NCI-H2196 treated with DMSO at 0.1 percent for 48 hours (cell line): ENCODE measurements at regions not wholly inside any gene's neighbourhood (a gene's known extent, or its start where the extent isn't known, plus 50 kb on each side); places are given as distances from the start of the nearest gene placed in this dataset.
"Not testable (repeated sequence)": the region's sequence is repeated elsewhere in the genome, so short reads cannot be mapped to it uniquely, and the experiment has no call there.

Experiments
- DNase-seq: peaks from one replicate; lab custom pipeline; 2025; ENCODE audit not compliant: unreplicated experiment; lab: John Stamatoyannopoulos, UW

- DNase-seq = not testable (repeated sequence)
Observed at GRCh38 chr4:3623809-3624329, 91.6 kb upstream of the LRPAP1 start.

GRCh38 chr4:3623106-3623505, 90.9 kb upstream of the LRPAP1 start:
- no peak for DNase-seq

GRCh38 chr4:3620365-3620764, 88.1 kb upstream of the LRPAP1 start:
- not testable (repeated sequence) for DNase-seq

DNA sequence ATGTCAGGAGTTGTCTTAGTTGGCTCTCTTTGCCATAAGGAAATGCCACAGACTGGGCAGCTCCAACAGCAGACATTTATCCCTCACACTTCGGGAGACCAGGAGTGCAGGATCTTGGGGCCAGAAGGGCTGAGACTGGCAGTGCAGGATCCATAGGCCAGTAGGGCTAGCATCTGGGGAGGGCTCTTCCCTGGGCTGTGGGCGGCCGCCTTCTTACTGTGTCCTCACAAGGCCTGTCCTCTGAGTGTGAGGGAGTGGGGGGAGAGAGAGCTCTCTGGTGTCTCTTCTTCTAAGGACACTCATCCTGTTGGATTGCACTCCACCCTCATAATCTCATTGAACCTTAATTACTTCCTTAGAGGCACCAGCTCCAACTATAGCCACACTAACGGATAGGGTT, 87.5 kb upstream of the LRPAP1 start:
- not testable (repeated sequence) for DNase-seq

DNA sequence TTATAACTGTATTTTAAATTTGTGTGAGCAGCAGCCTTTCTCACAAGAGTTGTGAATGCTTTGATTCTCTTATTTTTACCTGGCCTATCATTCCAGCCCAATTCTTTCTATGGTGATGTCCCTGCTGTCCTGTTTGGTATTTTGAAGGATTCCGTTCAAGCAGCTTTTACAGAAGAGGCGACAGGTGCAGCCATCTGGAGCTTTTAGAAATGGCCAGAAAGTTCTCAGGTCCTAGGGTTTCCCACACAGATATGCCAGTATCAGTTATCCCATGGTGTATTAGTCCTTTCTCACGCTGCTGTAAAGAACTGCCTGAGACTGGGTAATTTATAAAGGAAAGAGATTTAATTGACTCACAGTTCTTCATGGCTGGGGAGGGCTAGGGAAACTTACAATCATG, 86.1 kb upstream of the LRPAP1 start:
- not testable (repeated sequence) for DNase-seq

DNA sequence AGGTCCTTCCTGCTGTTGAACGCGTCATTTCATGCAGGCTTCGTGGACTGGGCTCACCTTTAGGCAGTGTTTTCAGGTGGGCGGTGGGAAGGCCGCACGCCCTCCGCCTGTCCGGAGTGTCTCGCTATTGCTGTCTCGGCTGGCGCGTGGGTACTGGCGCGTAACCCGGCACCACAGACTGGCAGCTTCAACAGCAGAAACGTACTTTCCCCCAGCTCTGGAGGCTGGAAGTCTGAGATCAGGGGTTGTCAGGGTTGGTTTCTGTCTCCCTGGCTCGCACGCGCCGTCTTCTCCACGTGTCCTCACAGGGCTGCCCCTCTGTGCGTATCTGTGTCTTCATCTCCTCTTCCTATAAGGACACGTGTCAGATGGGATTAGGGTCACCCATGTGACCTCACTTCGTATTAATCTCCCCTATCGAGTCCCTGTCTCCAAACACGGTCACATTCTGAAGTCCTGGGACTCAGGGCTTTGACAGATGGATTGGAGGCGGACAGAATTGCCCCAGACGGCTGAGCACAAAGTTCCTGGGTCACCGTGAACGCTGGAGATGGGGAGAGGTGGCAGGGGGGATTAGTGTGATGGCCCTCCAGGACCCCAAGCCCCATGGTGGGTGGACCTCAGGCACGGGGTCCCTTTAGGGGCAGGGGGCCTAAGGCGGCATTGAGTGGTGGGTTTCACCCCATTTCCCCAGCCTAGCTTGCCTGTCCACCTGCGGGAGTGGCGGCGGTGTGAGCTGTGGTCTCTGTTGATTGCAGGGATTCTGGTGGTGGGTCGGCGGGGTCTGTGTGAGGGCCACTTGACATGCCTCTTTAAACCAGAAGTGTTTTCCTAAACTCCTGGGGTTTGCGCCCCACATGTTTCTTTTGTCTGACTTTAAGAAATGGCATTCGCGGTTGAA, 83.4 kb upstream of the LRPAP1 start:
- DNase-seq = no peak

DNA sequence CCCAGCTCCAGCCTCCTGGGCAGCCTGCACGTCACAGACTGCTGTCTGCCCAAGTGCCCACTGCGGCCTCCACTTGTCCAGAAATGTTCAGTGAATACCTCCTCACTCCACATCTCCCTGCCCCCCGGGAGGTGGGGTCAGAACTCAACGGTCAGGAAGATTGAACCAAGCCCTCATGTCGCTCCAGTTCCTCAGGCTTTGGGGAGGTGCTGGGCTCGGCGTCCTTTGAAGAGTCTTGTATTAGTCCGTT, 82.4 kb upstream of the LRPAP1 start:
- DNase-seq = no peak

DNA sequence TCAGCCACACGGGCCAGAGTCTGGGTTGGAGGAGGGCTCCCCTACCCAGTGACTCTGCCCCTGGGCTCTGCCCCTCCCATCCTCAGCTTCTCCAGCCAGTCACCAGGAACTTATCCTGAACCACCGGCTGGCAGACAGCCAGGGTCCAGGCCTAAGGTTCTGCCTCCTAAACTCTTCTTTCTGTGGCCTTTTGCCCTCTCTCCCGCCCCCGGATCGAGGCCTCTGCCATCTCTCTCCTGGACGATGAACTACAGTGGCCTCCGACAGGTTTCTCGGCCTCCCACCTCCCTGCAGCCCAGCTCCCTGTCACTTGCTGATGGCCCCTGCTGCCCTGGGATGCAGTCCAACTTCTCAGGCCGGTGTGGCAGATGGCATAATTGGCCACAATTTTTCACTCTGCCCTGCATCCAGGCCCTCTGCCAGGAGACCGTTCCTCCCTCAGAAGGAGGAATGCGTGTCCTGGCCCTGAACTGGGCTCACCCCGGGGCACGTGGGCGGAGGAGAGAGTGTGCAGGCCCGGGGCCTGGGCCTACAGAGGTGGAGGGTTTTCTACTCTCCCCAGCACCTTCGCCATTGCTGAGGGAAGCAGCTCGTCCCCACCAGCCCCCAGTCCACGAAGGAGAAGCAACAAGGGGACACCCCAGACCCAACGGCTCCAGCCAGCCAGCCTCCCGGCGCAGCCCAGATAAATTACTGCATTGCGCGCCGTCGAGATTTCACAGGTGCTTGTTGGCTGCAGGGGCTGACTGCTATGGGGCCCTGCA, 81.9 kb upstream of the LRPAP1 start:
- DNase-seq = peak; percentile 93

GRCh38 chr4:3612934-3613333, 80.7 kb upstream of the LRPAP1 start:
- DNase-seq = no peak

- no peak for DNase-seq
Observed at GRCh38 chr4:3612281-3612680, 80.1 kb upstream of the LRPAP1 start.

- no peak for DNase-seq
Observed at GRCh38 chr4:3611778-3612177, 79.6 kb upstream of the LRPAP1 start.

GRCh38 chr4:3610851-3611250, 78.6 kb upstream of the LRPAP1 start:
- not testable (repeated sequence) for DNase-seq

DNA sequence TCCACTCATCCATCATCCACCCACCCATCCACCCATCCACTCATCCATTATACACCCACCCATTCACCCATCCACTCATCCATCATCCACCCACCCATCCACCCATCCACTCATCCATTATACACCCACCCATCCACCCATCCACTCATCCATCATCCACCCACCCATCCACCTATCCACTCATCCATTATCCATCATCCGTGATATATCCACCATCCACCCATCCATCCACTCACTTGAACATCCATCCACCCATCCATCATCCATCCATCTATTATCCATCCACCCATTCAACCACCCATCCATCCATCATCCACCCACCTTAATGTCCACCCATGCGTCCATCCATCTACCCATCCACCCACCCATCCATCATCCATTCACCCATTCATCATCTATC, 77.7 kb upstream of the LRPAP1 start:
- DNase-seq = not testable (repeated sequence)

GRCh38 chr4:3607690-3608552, 75.7 kb upstream of the LRPAP1 start:
- peak; percentile 44 for DNase-seq

GRCh38 chr4:3606850-3607249, 74.6 kb upstream of the LRPAP1 start:
- not testable (repeated sequence) for DNase-seq

DNA sequence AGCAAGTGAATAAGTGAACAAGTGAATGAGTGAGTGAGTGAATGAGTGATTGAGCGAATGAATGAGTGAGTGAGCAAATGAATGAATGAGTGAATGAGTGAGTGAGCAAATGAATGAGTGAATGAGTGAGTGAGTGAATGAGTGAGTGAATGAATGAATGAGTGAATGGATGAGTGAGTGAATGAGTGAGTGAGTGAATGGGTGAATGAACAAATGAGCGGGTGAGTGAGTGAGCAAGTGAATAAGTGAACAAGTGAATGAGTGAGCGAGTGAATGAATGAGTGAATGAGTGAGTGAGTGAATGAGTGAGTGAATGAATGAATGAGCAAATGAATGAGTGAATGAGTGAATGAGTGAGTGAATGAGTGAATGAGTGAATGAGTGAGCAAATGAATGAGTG, 74.0 kb upstream of the LRPAP1 start:
- not testable (repeated sequence) for DNase-seq

GRCh38 chr4:3605491-3605890, 73.3 kb upstream of the LRPAP1 start:
- no peak for DNase-seq

DNA sequence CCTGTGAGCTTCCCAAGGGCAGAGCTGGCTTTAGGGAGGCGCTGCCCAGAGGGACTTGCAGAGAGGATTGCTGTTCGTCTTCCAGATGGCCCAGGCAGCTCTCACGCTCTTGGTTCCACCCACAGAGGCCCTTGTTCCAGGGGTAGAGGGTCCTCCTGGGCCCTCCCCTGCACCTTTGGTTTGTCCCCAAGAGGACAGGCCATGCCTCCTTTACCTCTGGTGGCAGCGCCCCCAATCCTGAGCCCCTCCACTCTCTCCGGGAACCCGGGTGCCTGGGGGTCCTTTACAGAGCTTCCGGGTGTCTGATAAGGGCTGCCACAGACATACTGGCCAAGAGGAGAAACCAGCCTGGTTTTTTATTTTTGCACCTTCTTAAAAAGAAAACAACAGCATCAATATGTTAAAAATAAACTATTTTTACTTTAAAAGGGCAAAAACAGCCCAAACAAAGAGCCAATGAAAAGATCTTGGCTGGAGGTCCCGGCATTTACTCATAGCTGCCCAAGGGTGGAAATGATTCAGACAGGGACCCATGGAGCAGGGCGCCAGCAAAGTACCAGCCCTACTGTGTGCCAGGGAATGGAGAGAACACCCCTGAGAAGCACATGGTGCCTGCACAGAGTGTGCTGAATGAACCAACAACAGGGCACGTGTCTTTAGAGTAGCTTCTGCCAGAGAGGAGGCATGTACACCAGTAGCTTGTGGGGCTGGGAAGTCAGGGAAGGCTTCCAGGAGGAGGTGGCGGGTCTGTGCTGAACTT, 70.8 kb upstream of the LRPAP1 start:
- DNase-seq = not testable (repeated sequence)

GRCh38 chr4:3601992-3602391, 69.8 kb upstream of the LRPAP1 start:
- no peak for DNase-seq

DNA sequence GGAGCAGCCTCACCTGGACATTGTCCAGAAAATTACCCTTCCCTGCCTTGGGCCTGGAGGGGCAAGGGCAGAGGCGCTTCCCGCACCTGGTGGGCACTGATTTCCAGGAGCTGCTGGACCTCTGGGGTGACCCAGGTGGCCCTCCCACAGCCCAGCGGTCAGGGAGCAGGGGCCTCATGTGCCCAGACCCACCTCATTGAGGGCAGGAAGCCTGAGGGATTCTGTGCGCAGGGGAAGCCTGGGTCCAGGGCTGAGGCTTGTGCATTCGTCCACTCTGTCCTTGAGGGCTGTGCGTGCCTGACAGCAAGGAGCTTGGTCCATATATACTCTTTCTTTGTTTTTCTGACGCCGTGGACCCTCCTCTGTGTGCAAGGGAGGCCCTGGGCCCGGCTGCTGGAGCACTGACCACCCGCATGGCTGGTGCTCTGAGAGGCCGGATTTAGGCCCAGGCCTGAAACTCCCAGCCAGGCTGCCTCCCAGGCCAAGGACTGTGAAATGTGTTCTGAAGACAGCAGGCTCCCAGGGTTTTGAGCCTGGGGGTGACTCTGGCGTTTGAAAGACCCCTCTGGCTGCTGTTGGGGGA, 69.0 kb upstream of the LRPAP1 start:
- not testable (repeated sequence) for DNase-seq
